ENCODE measurements at regions not wholly inside any gene's neighbourhood (a gene's known extent, or its start where the extent isn't known, plus 50 kb on each side); places are given as distances from the start of the nearest gene placed in this dataset.
"Not testable (repeated sequence)": the region's sequence is repeated elsewhere in the genome, so short reads cannot be mapped to it uniquely, and the experiment has no call there.

GRCh38 chr6:49321561-49322072 lies 141.4 kb downstream of the MMUT start:
- CTCF ChIA-PET: no interaction called here
- no peaks in the 10 kb centered on the region for H3K36me3 Mint-ChIP-seq (ENCODE audit: insufficient read depth, unreplicated experiment)
- H3K27me3 Mint-ChIP-seq (ENCODE audit: insufficient read depth, unreplicated experiment): no peaks in the 10 kb centered on the region
- H3K4me1 Mint-ChIP-seq (ENCODE audit: insufficient read depth, unreplicated experiment): peaks cover 10% of the 10 kb centered on the region
- no peak for TF ChIP-seq CTCF (IDR thresholded peaks at IDR 0.05; ENCODE audit: unreplicated experiment)
- DNase-seq (ENCODE audit: unreplicated experiment): no peak
- H3K9me3 Mint-ChIP-seq (ENCODE audit: unreplicated experiment): no peaks in the 10 kb centered on the region
- intact Hi-C loops (cut with micrococcal nuclease): no loop called here
- no TSS peak for BruUV-seq (replicated peaks)
- POLR2A ChIA-PET: interaction anchor here (0.6 kb wide), 1 partner anchor 19 kb away, joined by 3 read pairs; no protein-coding TSS in a partner anchor
- H3K27ac Mint-ChIP-seq (ENCODE audit: low read depth, unreplicated experiment): no peak overlapping the region
- no peak overlapping the region for H3K4me3 Mint-ChIP-seq (ENCODE audit: unreplicated experiment)

GRCh38 chr6:49305010-49305409 lies 158.0 kb downstream of the MMUT start:
- no peaks in the 10 kb centered on the region for H3K27me3 Mint-ChIP-seq (ENCODE audit: insufficient read depth, unreplicated experiment)
- intact Hi-C loops (cut with micrococcal nuclease): no loop called here
- DNase-seq (ENCODE audit: unreplicated experiment): no peak
- H3K9me3 Mint-ChIP-seq (ENCODE audit: unreplicated experiment): no peaks in the 10 kb centered on the region
- no peak for TF ChIP-seq CTCF (IDR thresholded peaks at IDR 0.05; ENCODE audit: unreplicated experiment)
- ChIA-PET CTCF (no interaction called here), POLR2A (no interaction called here)
- no peaks in the 10 kb centered on the region for H3K4me1 Mint-ChIP-seq (ENCODE audit: insufficient read depth, unreplicated experiment)
- H3K4me3 Mint-ChIP-seq (ENCODE audit: unreplicated experiment): no peak overlapping the region
- no peak overlapping the region for H3K27ac Mint-ChIP-seq (ENCODE audit: low read depth, unreplicated experiment)
- BruUV-seq (replicated peaks): no TSS peak
- no peaks in the 10 kb centered on the region for H3K36me3 Mint-ChIP-seq (ENCODE audit: insufficient read depth, unreplicated experiment)

GRCh38 chr6:49304393-49304792 lies 158.7 kb downstream of the MMUT start:
- H3K27ac Mint-ChIP-seq (ENCODE audit: low read depth, unreplicated experiment); H3K36me3 Mint-ChIP-seq (ENCODE audit: insufficient read depth, unreplicated experiment); intact Hi-C loops (cut with micrococcal nuclease); DNase-seq (ENCODE audit: unreplicated experiment); H3K9me3 Mint-ChIP-seq (ENCODE audit: unreplicated experiment); H3K4me1 Mint-ChIP-seq (ENCODE audit: insufficient read depth, unreplicated experiment); CTCF ChIA-PET; BruUV-seq (replicated peaks); H3K27me3 Mint-ChIP-seq (ENCODE audit: insufficient read depth, unreplicated experiment); H3K4me3 Mint-ChIP-seq (ENCODE audit: unreplicated experiment): not testable (repeated sequence)
- POLR2A ChIA-PET: interaction anchor here (0.7 kb wide), 1 partner anchor 1540 kb away, joined by 3 read pairs; no protein-coding TSS in a partner anchor

- TF ChIP-seq CTCF (IDR thresholded peaks at IDR 0.05; ENCODE audit: unreplicated experiment): no peak
- no peaks in the 10 kb centered on the region for H3K36me3 Mint-ChIP-seq (ENCODE audit: insufficient read depth, unreplicated experiment)
- H3K27ac Mint-ChIP-seq (ENCODE audit: low read depth, unreplicated experiment): no peak overlapping the region
- CTCF ChIA-PET: interaction anchor here (0.7 kb wide), 1 partner anchor 733 kb away, joined by 3 read pairs; no protein-coding TSS in a partner anchor
- no peaks in the 10 kb centered on the region for H3K4me1 Mint-ChIP-seq (ENCODE audit: insufficient read depth, unreplicated experiment)
- H3K9me3 Mint-ChIP-seq (ENCODE audit: unreplicated experiment): no peaks in the 10 kb centered on the region
- BruUV-seq (replicated peaks): no TSS peak
- DNase-seq (ENCODE audit: unreplicated experiment): no peak
- intact Hi-C loops (cut with micrococcal nuclease): no loop called here
- H3K27me3 Mint-ChIP-seq (ENCODE audit: insufficient read depth, unreplicated experiment): no peaks in the 10 kb centered on the region
- no peak overlapping the region for H3K4me3 Mint-ChIP-seq (ENCODE audit: unreplicated experiment)
- POLR2A ChIA-PET: interaction anchor here (0.6 kb wide), 1 partner anchor 109 kb away, joined by 3 read pairs; no protein-coding TSS in a partner anchor
Observed at GRCh38 chr6:49300911-49301310, 162.1 kb downstream of the MMUT start.

- Mint-ChIP-seq H3K9me3 (ENCODE audit: unreplicated experiment) (no peaks in the 10 kb centered on the region), H3K27ac (ENCODE audit: low read depth, unreplicated experiment) (no peak overlapping the region), H3K4me1 (ENCODE audit: insufficient read depth, unreplicated experiment) (no peaks in the 10 kb centered on the region), H3K4me3 (ENCODE audit: unreplicated experiment) (no peak overlapping the region), H3K27me3 (ENCODE audit: insufficient read depth, unreplicated experiment) (no peaks in the 10 kb centered on the region), H3K36me3 (ENCODE audit: insufficient read depth, unreplicated experiment) (no peaks in the 10 kb centered on the region)
- DNase-seq (ENCODE audit: unreplicated experiment): no peak
- no TSS peak for BruUV-seq (replicated peaks)
- intact Hi-C loops (cut with micrococcal nuclease): no loop called here
- CTCF ChIA-PET: interaction anchor here (0.7 kb wide), 1 partner anchor 732 kb away, joined by 3 read pairs; no protein-coding TSS in a partner anchor
- TF ChIP-seq CTCF (IDR thresholded peaks at IDR 0.05; ENCODE audit: unreplicated experiment): no peak
- POLR2A ChIA-PET: no interaction called here
Observed at GRCh38 chr6:49300443-49300842, 162.6 kb downstream of the MMUT start.

All from MCF 10A (cell line).